HG03108 (cell line): ENCODE measurements at regions not wholly inside any gene's neighbourhood (a gene's known extent, or its start where the extent isn't known, plus 50 kb on each side); places are given as distances from the start of the nearest gene placed in this dataset.

Experiments
- ATAC-seq: cut with Tn5 transposase; IDR thresholded peaks from one replicate; pipeline ENCODE4 v1.9.1; 2021; ENCODE audit warnings: moderate library complexity; ENCODE audit not compliant: unreplicated experiment

GRCh38 chr2:193333539-193333938 lies 1138.8 kb upstream of the TMEFF2 start:
- no peak for ATAC-seq

GRCh38 chr2:193332941-193333340 lies 1138.2 kb upstream of the TMEFF2 start:
- no peak for ATAC-seq

- ATAC-seq, result no peak
Observed at GRCh38 chr2:193331676-193332075, 1136.9 kb upstream of the TMEFF2 start.

- no peak for ATAC-seq
Observed at GRCh38 chr2:193326296-193326695, 1131.6 kb upstream of the TMEFF2 start.

- no peak for ATAC-seq
Observed at GRCh38 chr2:193315428-193316091, 1120.8 kb upstream of the TMEFF2 start.

- ATAC-seq, result no peak
Observed at GRCh38 chr2:193303464-193303863, 1108.7 kb upstream of the TMEFF2 start.

GRCh38 chr2:193294371-193294770 lies 1099.6 kb upstream of the TMEFF2 start:
- ATAC-seq, result no peak

GRCh38 chr2:193279361-193279760 lies 1084.6 kb upstream of the TMEFF2 start:
- ATAC-seq, result no peak

- no peak for ATAC-seq
Observed at GRCh38 chr2:193276988-193277387, 1082.3 kb upstream of the TMEFF2 start.

GRCh38 chr2:193276560-193276959 lies 1081.8 kb upstream of the TMEFF2 start:
- ATAC-seq, result no peak

- ATAC-seq, result no peak
Observed at GRCh38 chr2:193276069-193276468, 1081.3 kb upstream of the TMEFF2 start.

- no peak for ATAC-seq
Observed at GRCh38 chr2:193272011-193272410, 1077.3 kb upstream of the TMEFF2 start.

- ATAC-seq, result no peak
Observed at GRCh38 chr2:193270816-193271215, 1076.1 kb upstream of the TMEFF2 start.

- ATAC-seq, result no peak
Observed at GRCh38 chr2:193267496-193268002, 1072.8 kb upstream of the TMEFF2 start.

- no peak for ATAC-seq
Observed at GRCh38 chr2:193253014-193253530, 1058.3 kb upstream of the TMEFF2 start.

- ATAC-seq, result no peak
Observed at GRCh38 chr2:193251909-193252308, 1057.2 kb upstream of the TMEFF2 start.

GRCh38 chr2:193250389-193250788 lies 1055.7 kb upstream of the TMEFF2 start:
- ATAC-seq, result no peak

- no peak for ATAC-seq
Observed at GRCh38 chr2:193240752-193241151, 1046.0 kb upstream of the TMEFF2 start.

GRCh38 chr2:193231634-193232033 lies 1036.9 kb upstream of the TMEFF2 start:
- no peak for ATAC-seq

GRCh38 chr2:193228276-193228675 lies 1033.5 kb upstream of the TMEFF2 start:
- ATAC-seq, result no peak

- no peak for ATAC-seq
Observed at GRCh38 chr2:193222454-193222853, 1027.7 kb upstream of the TMEFF2 start.

- ATAC-seq, result no peak
Observed at GRCh38 chr2:193219413-193219812, 1024.7 kb upstream of the TMEFF2 start.

GRCh38 chr2:193201583-193201982 lies 1006.9 kb upstream of the TMEFF2 start:
- ATAC-seq, result no peak
